ENCODE measurements at regions not wholly inside any gene's neighbourhood (a gene's known extent, or its start where the extent isn't known, plus 50 kb on each side); places are given as distances from the start of the nearest gene placed in this dataset.

DNA sequence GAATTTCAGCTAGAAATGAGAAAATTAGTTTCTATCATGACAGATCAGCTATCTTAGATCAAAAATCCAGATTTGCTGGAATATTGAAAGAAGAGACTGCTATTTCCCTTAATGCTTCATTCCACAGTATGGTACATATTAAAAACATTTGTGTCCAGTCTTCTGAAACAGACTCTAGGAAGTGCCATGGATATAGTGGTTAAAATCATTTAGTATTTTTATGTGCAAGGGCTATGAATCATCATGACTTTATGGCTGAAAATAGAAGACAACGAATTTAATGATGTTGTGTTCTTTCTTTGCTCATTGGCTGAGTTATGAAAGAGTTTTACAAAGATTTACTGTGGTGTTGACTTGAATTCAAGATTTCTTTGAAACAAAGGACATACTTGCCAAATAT is 146.6 kb downstream of the ANKRD60 start:
- ChIA-PET POLR2A (no interaction called here), CTCF (no interaction called here)
- TF ChIP-seq, protein P1, sequence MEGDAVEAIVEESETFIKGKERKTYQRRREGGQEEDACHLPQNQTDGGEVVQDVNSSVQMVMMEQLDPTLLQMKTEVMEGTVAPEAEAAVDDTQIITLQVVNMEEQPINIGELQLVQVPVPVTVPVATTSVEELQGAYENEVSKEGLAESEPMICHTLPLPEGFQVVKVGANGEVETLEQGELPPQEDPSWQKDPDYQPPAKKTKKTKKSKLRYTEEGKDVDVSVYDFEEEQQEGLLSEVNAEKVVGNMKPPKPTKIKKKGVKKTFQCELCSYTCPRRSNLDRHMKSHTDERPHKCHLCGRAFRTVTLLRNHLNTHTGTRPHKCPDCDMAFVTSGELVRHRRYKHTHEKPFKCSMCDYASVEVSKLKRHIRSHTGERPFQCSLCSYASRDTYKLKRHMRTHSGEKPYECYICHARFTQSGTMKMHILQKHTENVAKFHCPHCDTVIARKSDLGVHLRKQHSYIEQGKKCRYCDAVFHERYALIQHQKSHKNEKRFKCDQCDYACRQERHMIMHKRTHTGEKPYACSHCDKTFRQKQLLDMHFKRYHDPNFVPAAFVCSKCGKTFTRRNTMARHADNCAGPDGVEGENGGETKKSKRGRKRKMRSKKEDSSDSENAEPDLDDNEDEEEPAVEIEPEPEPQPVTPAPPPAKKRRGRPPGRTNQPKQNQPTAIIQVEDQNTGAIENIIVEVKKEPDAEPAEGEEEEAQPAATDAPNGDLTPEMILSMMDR (IDR thresholded peaks at IDR 0.05; ENCODE audit: control extremely low read depth, extremely low read depth, low read depth, missing control alignments) = no peak
- DNase-seq (ENCODE audit: extremely low spot score) = no peak

DNA sequence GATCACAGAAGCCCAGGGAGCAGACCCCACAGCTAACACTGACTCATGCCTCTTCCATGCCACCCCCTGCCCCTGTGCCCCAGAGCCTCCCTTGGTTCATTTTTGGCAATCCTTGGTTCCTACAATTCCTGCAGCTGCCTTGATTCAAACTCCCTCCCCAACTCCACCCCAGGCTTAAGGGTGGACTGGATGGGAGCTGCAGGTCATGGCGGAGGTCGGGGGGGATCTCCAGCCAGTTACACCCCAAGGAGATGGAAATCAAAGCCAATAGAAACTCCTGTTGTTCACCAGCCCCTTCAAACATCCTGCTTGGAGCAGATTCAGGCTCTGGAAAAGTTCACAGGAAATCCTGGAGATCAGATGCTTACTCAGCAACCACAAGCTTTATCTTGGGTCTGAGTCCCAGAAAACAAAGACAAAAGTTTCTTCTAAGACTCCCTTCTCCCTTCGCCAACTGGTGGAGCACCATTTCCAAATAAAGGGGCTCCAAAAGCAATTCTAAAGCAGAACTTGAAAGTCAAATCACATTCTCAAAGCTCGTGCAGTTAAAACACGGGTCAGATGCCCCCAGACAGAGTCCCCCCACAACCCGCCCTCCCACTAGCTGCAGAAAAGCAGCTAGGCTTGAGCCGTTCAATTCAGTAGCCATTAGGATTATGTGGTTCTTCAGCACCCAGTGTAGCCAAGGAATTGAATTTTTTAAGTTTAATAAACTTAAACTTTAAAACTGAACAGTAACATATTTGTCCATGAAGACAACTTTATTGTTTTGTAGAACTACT is 149.5 kb downstream of the ANKRD60 start:
- CTCF ChIA-PET = interaction anchor here (0.9 to 1.1 kb wide), 3 partner anchors 8 to 13 kb away, joined by 3 to 4 read pairs (median 3); no protein-coding TSS in a partner anchor
- no peak for DNase-seq (ENCODE audit: extremely low spot score)
- TF ChIP-seq, protein P1 (IDR thresholded peaks at IDR 0.05; ENCODE audit: control extremely low read depth, extremely low read depth, low read depth, missing control alignments) = no peak
- POLR2A ChIA-PET = no interaction called here

DNA sequence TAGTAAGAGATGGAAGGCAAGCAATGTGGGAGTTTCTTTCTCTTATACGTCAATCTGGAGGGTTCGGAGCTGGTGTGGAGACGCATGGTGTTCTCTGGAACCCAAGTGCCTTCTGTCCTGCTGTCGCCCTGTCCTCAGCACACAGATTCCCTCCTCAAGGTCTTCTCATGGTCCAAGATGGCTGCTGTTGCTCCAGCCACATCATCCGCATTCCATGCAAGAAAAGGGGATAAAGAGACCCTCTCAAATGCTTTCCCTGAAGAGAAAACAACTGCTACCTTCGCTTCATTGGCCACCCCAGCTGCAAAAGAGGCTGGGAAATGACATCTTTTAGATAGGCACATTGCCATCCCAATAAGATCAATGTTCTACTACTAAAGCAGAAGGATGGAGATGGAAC is 151.2 kb downstream of the ANKRD60 start:
- ChIA-PET POLR2A (no interaction called here), CTCF (no interaction called here)
- TF ChIP-seq, protein P1 (IDR thresholded peaks at IDR 0.05; ENCODE audit: control extremely low read depth, extremely low read depth, low read depth, missing control alignments) = no peak
- DNase-seq (ENCODE audit: extremely low spot score) = no peak

DNA sequence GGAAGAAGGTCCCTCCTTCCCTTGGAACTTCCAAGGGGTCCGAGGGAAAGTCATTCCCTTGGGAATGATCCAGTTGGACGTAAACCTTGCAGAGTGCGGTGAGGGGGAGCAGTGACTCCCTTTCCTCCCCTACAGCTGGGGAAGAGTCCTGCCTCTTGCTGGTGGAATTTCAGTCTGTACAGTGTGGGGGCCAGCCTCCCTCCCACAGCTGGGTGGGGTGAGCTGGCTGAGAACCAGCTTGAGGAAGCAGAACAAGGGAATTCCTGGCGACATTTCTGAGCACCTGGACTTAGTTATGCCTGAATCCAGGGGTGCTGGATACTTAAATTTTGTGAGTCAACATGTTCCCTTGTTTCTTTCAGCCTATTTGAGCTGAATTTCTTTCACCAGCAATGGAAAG is 152.0 kb downstream of the ANKRD60 start:
- no peak for DNase-seq (ENCODE audit: extremely low spot score)
- ChIA-PET POLR2A (no interaction called here), CTCF (interaction anchor here (2.1 kb wide), 1 partner anchor 11 kb away, joined by 13 read pairs; no protein-coding TSS in a partner anchor)
- TF ChIP-seq, protein P1 (IDR thresholded peaks at IDR 0.05; ENCODE audit: control extremely low read depth, extremely low read depth, low read depth, missing control alignments) = no peak

DNA sequence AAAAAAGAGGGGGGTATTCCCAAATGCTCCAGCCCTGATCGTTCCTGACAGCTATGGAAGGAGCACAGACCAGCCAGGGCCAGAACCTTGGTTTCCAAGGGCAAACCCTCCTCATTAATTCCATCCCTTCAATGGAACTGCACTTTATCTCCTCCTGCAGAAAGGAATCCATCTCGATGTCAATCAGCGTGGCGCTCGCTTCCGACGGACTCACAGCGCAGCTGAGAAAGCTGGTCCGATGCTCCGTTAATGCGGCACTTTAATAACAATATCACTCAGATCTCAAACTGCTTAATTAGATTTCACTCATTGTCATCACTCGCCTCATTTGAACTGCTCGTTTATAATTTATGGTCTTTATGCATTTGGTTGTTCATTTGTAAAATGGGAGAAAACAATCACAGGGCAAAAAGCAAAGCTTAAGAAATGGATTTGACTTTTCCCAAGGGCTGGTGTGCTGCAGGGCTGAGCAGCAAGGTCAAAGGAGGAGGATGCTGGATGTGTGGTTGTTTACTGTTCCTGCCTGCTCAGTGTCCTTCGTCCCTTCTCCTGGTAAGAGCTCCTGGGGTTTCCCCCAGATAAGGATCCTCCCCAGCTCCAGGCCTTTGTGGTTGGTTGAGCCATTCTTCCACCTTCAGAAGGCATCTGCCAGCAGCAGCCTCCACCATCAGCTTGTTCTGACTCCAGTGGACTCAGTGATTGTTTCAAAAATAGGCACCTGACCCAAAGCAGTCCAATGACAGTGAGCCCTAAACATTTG is 152.7 kb downstream of the ANKRD60 start:
- POLR2A ChIA-PET = no interaction called here
- DNase-seq (ENCODE audit: extremely low spot score) = no peak
- CTCF ChIA-PET = interaction anchor here (0.9 to 2.1 kb wide), 2 partner anchors 11 to 422 kb away, joined by 3 to 13 read pairs; no protein-coding TSS in a partner anchor
- TF ChIP-seq, protein P1 (IDR thresholded peaks at IDR 0.05; ENCODE audit: control extremely low read depth, extremely low read depth, low read depth, missing control alignments) = no peak

DNA sequence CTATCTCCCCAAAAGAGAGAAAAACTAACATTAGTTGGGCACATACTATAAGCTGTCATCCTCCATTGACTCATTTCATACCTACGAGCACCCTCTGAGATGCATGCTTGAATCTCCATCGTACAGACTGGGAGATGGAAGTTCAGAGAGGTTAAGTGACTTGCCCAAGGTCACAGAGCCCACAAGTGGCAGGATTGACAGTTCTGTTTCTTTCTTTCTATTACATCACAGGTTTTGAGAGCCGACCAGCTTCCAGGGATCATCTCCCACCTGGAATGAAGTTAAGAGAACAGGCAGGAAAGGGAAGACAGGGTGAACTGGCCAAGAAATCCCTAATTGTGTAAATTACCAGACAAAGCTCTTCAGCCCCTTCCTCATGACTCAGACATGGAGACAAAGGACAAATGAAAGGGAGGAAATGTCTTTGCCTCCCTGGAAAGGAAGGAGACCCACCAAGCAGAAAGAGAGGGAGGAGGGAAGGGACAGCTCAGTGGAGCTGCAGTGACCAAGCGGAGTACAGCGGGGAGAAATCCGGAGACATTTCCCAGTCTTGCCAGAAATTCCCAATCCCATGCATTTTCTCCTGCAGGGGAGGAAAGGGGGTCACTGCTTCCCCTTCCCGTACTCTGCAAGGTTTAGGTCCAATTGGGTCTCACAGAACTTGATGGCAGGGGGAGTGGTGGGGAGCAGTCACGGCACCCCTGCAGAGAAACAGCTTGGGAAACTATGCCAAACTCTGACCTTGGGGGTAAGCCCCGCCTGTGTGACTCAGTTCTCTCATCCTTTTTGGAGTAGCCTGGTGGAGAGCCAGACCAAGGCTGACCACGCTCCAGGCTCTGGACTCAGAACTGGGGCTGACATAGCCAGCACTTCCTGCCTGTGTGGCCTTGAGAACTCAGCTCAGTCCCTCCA is 154.3 kb downstream of the ANKRD60 start:
- CTCF ChIA-PET = interaction anchor here (1.2 to 2.1 kb wide), 4 partner anchors 13 to 17 kb away, joined by 3 to 13 read pairs (median 4); no protein-coding TSS in a partner anchor

More for the DNA sequence above, 154.3 kb downstream of the ANKRD60 start:
- TF ChIP-seq, protein P1 (IDR thresholded peaks at IDR 0.05; ENCODE audit: control extremely low read depth, extremely low read depth, low read depth, missing control alignments) = no peak
- POLR2A ChIA-PET = no interaction called here
- DNase-seq (ENCODE audit: extremely low spot score) = no peak

Data from GM10248 (cell line).